ENCODE measurements at regions not wholly inside any gene's neighbourhood (a gene's known extent, or its start where the extent isn't known, plus 50 kb on each side); places are given as distances from the start of the nearest gene placed in this dataset.
A peak's percentile ranks its signal among the peaks of the same experiment; 100 is the strongest.

- DNase-seq (ENCODE audit: low spot score): peak; percentile 28
Observed at GRCh38 chr4:123878976-123879375, 482.4 kb downstream of the SPRY1 start.

- DNase-seq (ENCODE audit: low spot score): no peak
Observed at GRCh38 chr4:123880631-123881030, 484.0 kb downstream of the SPRY1 start.

GRCh38 chr4:123884922-123885321 is 488.3 kb downstream of the SPRY1 start:
- no peak for DNase-seq (ENCODE audit: low spot score)

GRCh38 chr4:123889507-123889906 is 492.9 kb downstream of the SPRY1 start:
- no peak for DNase-seq (ENCODE audit: low spot score)

GRCh38 chr4:123890889-123891288 is 494.3 kb downstream of the SPRY1 start:
- no peak for DNase-seq (ENCODE audit: low spot score)

- no peak for DNase-seq (ENCODE audit: low spot score)
Observed at GRCh38 chr4:123891881-123892280, 495.3 kb downstream of the SPRY1 start.

- no peak for DNase-seq (ENCODE audit: low spot score)
Observed at GRCh38 chr4:123892368-123892976, 495.9 kb downstream of the SPRY1 start.

- DNase-seq (ENCODE audit: low spot score): no peak
Observed at GRCh38 chr4:123893011-123893981, 496.7 kb downstream of the SPRY1 start.

GRCh38 chr4:123896446-123897071 is 500.0 kb downstream of the SPRY1 start:
- DNase-seq (ENCODE audit: low spot score): no peak

- no peak for DNase-seq (ENCODE audit: low spot score)
Observed at GRCh38 chr4:123898946-123899666, 502.5 kb downstream of the SPRY1 start.

- DNase-seq (ENCODE audit: low spot score): no peak
Observed at GRCh38 chr4:123904882-123905281, 508.3 kb downstream of the SPRY1 start.

- DNase-seq (ENCODE audit: low spot score): no peak
Observed at GRCh38 chr4:123913598-123913997, 517.0 kb downstream of the SPRY1 start.

GRCh38 chr4:123916821-123917220 is 520.2 kb downstream of the SPRY1 start:
- DNase-seq (ENCODE audit: low spot score): no peak

GRCh38 chr4:123919576-123920098 is 523.0 kb downstream of the SPRY1 start:
- no peak for DNase-seq (ENCODE audit: low spot score)

GRCh38 chr4:123921339-123921738 is 524.7 kb downstream of the SPRY1 start:
- no peak for DNase-seq (ENCODE audit: low spot score)

GRCh38 chr4:123922847-123923246 is 526.3 kb downstream of the SPRY1 start:
- DNase-seq (ENCODE audit: low spot score): peak; percentile 14

- DNase-seq (ENCODE audit: low spot score): no peak
Observed at GRCh38 chr4:123924536-123924935, 527.9 kb downstream of the SPRY1 start.

- no peak for DNase-seq (ENCODE audit: low spot score)
Observed at GRCh38 chr4:123929565-123929964, 533.0 kb downstream of the SPRY1 start.

- DNase-seq (ENCODE audit: low spot score): no peak
Observed at GRCh38 chr4:123930996-123931395, 534.4 kb downstream of the SPRY1 start.

- DNase-seq (ENCODE audit: low spot score): no peak
Observed at GRCh38 chr4:123934096-123934495, 537.5 kb downstream of the SPRY1 start.

GRCh38 chr4:123936621-123937043 is 540.0 kb downstream of the SPRY1 start:
- DNase-seq (ENCODE audit: low spot score): no peak

GRCh38 chr4:123937581-123937980 is 541.0 kb downstream of the SPRY1 start:
- no peak for DNase-seq (ENCODE audit: low spot score)

All from A172 (cell line).